K562 (cell line): ENCODE measurements at regions not wholly inside any gene's neighbourhood (a gene's known extent, or its start where the extent isn't known, plus 50 kb on each side); places are given as distances from the start of the nearest gene placed in this dataset.

ENCODE experiments used
- NR1H2 ChIP-seq: sonication (generic); formaldehyde crosslinking; IDR thresholded peaks from 2 replicates; pipeline ENCODE4 v1.4.0; 2020; ENCODE audit warnings: mild to moderate bottlenecking, missing genetic modification reagents
- SMAD4 ChIP-seq: fragments of 250-450 bp; sonication (Bioruptor Pico); conservative IDR thresholded peaks from 2 replicates; pipeline ENCODE4 v1.8.0; 2021; ENCODE audit warnings: inconsistent platforms, mild to moderate bottlenecking, moderate library complexity
- SRSF7 ChIP-seq: fragments of 200-400 bp; formaldehyde crosslinking; optimal IDR thresholded peaks from 2 replicates; pipeline ENCODE3; 2017; ENCODE audit warnings: mild to moderate bottlenecking, low read depth, low read length
- ZNF12 ChIP-seq: sonication (generic); formaldehyde crosslinking; IDR thresholded peaks from 2 replicates; pipeline ENCODE4 v1.4.0; 2020; ENCODE audit warnings: mild to moderate bottlenecking, missing genetic modification reagents
- ZNF184 ChIP-seq: sonication (generic); formaldehyde crosslinking; IDR thresholded peaks from 2 replicates; pipeline ENCODE4 v1.5.0; 2020; ENCODE audit warnings: missing genetic modification reagents
- TF ChIP-seq, protein P1 (sequence below): fragments of 200-600 bp; sonication (generic); IDR thresholded peaks from one replicate; pipeline ENCODE4 v1.6.1; 2012; ENCODE audit warnings: mild to moderate bottlenecking, low read depth, low read length, inconsistent platforms
- TF ChIP-seq, protein P2 (sequence below), 2 experiments: IDR thresholded peaks in 1 of 2; conservative IDR thresholded peaks in 1 of 2; 2 replicates each; pipeline ENCODE4 v1.6.1; 2016; ENCODE audit warnings: low read depth in 2 of 2, mild to moderate bottlenecking in 1 of 2, missing compliant biosample characterization in 1 of 2, missing genetic modification characterization in 1 of 2, moderate library complexity in 1 of 2
- TF ChIP-seq, protein P3 (sequence below): fragments of 250-450 bp; sonication (Bioruptor Pico); IDR thresholded peaks from 2 replicates; pipeline ENCODE4 v1.9.0; 2021; ENCODE audit warnings: mild to moderate bottlenecking
- TF ChIP-seq, protein P4 (sequence below): fragments of 250-450 bp; sonication (Bioruptor Pico); IDR thresholded peaks from 2 replicates; pipeline ENCODE4 v1.8.0; 2021; ENCODE audit warnings: mild to moderate bottlenecking, moderate library complexity

DNA sequence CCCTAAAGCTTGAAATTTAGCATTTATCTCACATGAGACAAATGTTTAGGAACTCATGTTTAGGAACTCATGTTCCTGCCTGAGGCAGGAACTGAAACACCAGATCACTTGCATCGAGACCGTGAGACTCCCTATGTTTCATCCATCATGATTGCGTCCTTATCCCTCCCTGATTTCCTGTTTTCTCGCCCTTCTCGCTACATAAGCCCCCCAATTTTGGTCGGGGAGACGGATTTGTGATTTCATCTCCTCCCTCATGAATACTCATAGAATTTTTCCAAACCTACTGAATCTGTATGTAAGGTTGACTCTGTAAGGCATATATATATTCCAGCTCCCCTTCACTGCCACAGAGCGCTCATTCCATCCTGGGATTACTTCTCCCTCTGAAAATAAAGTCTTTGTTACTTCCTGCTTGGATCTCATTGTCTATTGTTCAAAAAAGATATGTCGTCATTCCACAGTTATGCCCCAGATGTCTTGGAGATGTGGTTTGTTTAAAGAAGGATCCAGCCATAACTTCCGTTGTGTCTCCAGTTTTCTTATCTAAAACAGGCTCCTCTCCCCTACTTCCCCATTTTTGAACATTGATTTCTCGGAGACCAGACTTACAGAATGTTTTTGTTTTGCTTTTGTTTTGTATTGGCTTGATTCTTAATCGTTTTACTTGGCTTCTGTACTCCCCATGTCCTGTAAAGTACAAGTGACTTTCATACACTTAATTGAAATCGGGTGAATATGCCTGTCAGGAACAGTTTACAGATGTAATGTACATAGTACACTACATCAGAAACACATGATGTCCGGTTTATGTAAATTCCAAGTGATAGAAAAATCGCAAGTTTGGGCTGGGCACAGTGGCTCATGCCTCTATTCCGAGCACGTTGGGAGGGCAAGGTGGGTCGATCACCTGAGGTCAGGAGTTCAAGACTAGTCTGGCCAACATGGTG is 118.7 kb downstream of the HFE start (continued):
- TF ChIP-seq, protein P1, sequence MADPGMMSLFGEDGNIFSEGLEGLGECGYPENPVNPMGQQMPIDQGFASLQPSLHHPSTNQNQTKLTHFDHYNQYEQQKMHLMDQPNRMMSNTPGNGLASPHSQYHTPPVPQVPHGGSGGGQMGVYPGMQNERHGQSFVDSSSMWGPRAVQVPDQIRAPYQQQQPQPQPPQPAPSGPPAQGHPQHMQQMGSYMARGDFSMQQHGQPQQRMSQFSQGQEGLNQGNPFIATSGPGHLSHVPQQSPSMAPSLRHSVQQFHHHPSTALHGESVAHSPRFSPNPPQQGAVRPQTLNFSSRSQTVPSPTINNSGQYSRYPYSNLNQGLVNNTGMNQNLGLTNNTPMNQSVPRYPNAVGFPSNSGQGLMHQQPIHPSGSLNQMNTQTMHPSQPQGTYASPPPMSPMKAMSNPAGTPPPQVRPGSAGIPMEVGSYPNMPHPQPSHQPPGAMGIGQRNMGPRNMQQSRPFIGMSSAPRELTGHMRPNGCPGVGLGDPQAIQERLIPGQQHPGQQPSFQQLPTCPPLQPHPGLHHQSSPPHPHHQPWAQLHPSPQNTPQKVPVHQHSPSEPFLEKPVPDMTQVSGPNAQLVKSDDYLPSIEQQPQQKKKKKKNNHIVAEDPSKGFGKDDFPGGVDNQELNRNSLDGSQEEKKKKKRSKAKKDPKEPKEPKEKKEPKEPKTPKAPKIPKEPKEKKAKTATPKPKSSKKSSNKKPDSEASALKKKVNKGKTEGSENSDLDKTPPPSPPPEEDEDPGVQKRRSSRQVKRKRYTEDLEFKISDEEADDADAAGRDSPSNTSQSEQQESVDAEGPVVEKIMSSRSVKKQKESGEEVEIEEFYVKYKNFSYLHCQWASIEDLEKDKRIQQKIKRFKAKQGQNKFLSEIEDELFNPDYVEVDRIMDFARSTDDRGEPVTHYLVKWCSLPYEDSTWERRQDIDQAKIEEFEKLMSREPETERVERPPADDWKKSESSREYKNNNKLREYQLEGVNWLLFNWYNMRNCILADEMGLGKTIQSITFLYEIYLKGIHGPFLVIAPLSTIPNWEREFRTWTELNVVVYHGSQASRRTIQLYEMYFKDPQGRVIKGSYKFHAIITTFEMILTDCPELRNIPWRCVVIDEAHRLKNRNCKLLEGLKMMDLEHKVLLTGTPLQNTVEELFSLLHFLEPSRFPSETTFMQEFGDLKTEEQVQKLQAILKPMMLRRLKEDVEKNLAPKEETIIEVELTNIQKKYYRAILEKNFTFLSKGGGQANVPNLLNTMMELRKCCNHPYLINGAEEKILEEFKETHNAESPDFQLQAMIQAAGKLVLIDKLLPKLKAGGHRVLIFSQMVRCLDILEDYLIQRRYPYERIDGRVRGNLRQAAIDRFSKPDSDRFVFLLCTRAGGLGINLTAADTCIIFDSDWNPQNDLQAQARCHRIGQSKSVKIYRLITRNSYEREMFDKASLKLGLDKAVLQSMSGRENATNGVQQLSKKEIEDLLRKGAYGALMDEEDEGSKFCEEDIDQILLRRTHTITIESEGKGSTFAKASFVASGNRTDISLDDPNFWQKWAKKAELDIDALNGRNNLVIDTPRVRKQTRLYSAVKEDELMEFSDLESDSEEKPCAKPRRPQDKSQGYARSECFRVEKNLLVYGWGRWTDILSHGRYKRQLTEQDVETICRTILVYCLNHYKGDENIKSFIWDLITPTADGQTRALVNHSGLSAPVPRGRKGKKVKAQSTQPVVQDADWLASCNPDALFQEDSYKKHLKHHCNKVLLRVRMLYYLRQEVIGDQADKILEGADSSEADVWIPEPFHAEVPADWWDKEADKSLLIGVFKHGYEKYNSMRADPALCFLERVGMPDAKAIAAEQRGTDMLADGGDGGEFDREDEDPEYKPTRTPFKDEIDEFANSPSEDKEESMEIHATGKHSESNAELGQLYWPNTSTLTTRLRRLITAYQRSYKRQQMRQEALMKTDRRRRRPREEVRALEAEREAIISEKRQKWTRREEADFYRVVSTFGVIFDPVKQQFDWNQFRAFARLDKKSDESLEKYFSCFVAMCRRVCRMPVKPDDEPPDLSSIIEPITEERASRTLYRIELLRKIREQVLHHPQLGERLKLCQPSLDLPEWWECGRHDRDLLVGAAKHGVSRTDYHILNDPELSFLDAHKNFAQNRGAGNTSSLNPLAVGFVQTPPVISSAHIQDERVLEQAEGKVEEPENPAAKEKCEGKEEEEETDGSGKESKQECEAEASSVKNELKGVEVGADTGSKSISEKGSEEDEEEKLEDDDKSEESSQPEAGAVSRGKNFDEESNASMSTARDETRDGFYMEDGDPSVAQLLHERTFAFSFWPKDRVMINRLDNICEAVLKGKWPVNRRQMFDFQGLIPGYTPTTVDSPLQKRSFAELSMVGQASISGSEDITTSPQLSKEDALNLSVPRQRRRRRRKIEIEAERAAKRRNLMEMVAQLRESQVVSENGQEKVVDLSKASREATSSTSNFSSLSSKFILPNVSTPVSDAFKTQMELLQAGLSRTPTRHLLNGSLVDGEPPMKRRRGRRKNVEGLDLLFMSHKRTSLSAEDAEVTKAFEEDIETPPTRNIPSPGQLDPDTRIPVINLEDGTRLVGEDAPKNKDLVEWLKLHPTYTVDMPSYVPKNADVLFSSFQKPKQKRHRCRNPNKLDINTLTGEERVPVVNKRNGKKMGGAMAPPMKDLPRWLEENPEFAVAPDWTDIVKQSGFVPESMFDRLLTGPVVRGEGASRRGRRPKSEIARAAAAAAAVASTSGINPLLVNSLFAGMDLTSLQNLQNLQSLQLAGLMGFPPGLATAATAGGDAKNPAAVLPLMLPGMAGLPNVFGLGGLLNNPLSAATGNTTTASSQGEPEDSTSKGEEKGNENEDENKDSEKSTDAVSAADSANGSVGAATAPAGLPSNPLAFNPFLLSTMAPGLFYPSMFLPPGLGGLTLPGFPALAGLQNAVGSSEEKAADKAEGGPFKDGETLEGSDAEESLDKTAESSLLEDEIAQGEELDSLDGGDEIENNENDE, result no peak
- no peak for TF ChIP-seq ZNF12 (CRISPR knock-in tag)
- TF ChIP-seq, protein P2, sequence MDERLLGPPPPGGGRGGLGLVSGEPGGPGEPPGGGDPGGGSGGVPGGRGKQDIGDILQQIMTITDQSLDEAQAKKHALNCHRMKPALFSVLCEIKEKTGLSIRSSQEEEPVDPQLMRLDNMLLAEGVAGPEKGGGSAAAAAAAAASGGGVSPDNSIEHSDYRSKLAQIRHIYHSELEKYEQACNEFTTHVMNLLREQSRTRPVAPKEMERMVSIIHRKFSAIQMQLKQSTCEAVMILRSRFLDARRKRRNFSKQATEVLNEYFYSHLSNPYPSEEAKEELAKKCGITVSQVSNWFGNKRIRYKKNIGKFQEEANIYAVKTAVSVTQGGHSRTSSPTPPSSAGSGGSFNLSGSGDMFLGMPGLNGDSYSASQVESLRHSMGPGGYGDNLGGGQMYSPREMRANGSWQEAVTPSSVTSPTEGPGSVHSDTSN (CRISPR knock-in tag; IDR thresholded peaks at IDR 0.05; ENCODE audit: low read depth), result no peak
- TF ChIP-seq, protein P2 (tag; conservative IDR thresholded peaks at IDR 0.05; ENCODE audit: low read depth), result no peak
- TF ChIP-seq, protein P3, sequence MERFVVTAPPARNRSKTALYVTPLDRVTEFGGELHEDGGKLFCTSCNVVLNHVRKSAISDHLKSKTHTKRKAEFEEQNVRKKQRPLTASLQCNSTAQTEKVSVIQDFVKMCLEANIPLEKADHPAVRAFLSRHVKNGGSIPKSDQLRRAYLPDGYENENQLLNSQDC (CRISPR knock-in tag), result no peak
- no peak for TF ChIP-seq NR1H2 (CRISPR knock-in tag)
- peak; percentile 99 for TF ChIP-seq SMAD4 (CRISPR knock-in tag)
- TF ChIP-seq ZNF184 (CRISPR knock-in tag), result no peak
- TF ChIP-seq, protein P4, sequence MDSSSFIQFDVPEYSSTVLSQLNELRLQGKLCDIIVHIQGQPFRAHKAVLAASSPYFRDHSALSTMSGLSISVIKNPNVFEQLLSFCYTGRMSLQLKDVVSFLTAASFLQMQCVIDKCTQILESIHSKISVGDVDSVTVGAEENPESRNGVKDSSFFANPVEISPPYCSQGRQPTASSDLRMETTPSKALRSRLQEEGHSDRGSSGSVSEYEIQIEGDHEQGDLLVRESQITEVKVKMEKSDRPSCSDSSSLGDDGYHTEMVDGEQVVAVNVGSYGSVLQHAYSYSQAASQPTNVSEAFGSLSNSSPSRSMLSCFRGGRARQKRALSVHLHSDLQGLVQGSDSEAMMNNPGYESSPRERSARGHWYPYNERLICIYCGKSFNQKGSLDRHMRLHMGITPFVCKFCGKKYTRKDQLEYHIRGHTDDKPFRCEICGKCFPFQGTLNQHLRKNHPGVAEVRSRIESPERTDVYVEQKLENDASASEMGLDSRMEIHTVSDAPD (CRISPR knock-in tag), result no peak
- TF ChIP-seq SRSF7, result no peak
